NCI-H345 (cell line): ENCODE measurements at regions not wholly inside any gene's neighbourhood (a gene's known extent, or its start where the extent isn't known, plus 50 kb on each side); places are given as distances from the start of the nearest gene placed in this dataset.
A peak's percentile ranks its signal among the peaks of the same experiment; 100 is the strongest.
"Not testable (repeated sequence)": the region's sequence is repeated elsewhere in the genome, so short reads cannot be mapped to it uniquely, and the experiment has no call there.

Experiments used
- DNase-seq: peaks from one replicate; lab custom pipeline; 2025; lab: John Stamatoyannopoulos, UW

- DNase-seq, result no peak
Measured at GRCh38 chr2:215832791-215833190, 180.6 kb downstream of the MREG start.

GRCh38 chr2:215831296-215831913, 181.9 kb downstream of the MREG start:
- DNase-seq, result no peak

- no peak for DNase-seq
Measured at GRCh38 chr2:215830304-215830703, 183.0 kb downstream of the MREG start.

GRCh38 chr2:215829261-215829660, 184.1 kb downstream of the MREG start:
- no peak for DNase-seq

GRCh38 chr2:215828528-215829184, 184.7 kb downstream of the MREG start:
- DNase-seq, result peak; percentile 10

GRCh38 chr2:215826838-215827441, 186.4 kb downstream of the MREG start:
- DNase-seq, result no peak

- no peak for DNase-seq
Measured at GRCh38 chr2:215826376-215826775, 187.0 kb downstream of the MREG start.

- DNase-seq, result no peak
Measured at GRCh38 chr2:215825707-215826106, 187.6 kb downstream of the MREG start.

GRCh38 chr2:215821298-215821697, 192.1 kb downstream of the MREG start:
- not testable (repeated sequence) for DNase-seq

- DNase-seq, result not testable (repeated sequence)
Measured at GRCh38 chr2:215819713-215820112, 193.6 kb downstream of the MREG start.

GRCh38 chr2:215817046-215817445, 196.3 kb downstream of the MREG start:
- DNase-seq, result no peak

GRCh38 chr2:215816424-215816823, 196.9 kb downstream of the MREG start:
- DNase-seq, result no peak

GRCh38 chr2:215815960-215816359, 197.4 kb downstream of the MREG start:
- DNase-seq, result no peak

GRCh38 chr2:215812966-215813365, 200.4 kb downstream of the MREG start:
- DNase-seq, result no peak

- no peak for DNase-seq
Measured at GRCh38 chr2:215811409-215812345, 201.7 kb downstream of the MREG start.

- no peak for DNase-seq
Measured at GRCh38 chr2:215811003-215811402, 202.3 kb downstream of the MREG start.

GRCh38 chr2:215808996-215809395, 204.4 kb downstream of the MREG start:
- DNase-seq, result no peak

- no peak for DNase-seq
Measured at GRCh38 chr2:215808194-215808593, 205.2 kb downstream of the MREG start.

GRCh38 chr2:215805493-215805892, 207.9 kb downstream of the MREG start:
- DNase-seq, result no peak

GRCh38 chr2:215803150-215803549, 210.2 kb downstream of the MREG start:
- no peak for DNase-seq

GRCh38 chr2:215799194-215799593, 214.2 kb downstream of the MREG start:
- DNase-seq, result no peak

- DNase-seq, result no peak
Measured at GRCh38 chr2:215797676-215798075, 215.7 kb downstream of the MREG start.
